OCI-LY1 (cell line): ENCODE measurements at regions not wholly inside any gene's neighbourhood (a gene's known extent, or its start where the extent isn't known, plus 50 kb on each side); places are given as distances from the start of the nearest gene placed in this dataset.

ENCODE experiments used
- EZH2 ChIP-seq: fragments of 200-600 bp; sonication (generic), shearing (Covaris generic); IDR thresholded peaks from 2 replicates; pipeline ENCODE4 v1.8.0; 2017; ENCODE audit warnings: borderline replicate concordance, mixed run types, mild to moderate bottlenecking, antibody characterized with exemption, low read length, moderate library complexity, mixed read lengths
- TF ChIP-seq, protein P1 (sequence below): fragments of 200-600 bp; sonication (generic), shearing (Covaris generic); IDR thresholded peaks from 2 replicates; pipeline ENCODE4 v1.5.1; 2017; ENCODE audit warnings: mild to moderate bottlenecking, antibody characterized with exemption, low read length, moderate library complexity, mixed read lengths

DNA sequence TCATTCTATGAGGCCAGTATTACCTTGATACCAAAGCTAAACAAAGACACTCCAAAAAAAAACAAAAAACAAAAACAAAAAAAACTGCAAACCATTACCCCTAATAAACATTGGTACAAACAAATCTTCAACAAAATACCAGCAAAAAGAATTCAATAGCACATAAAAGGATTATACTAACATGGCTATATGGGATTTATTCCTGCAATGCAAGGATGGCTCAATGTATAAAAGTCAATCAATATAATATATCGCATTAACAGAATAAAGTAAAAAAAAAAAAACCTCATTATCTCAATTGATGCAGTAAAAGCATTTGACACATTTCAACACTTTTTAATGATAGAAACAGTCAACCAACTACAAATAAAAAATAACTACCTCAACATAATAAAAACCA is 233.3 kb upstream of the NFE2L3 start:
- TF ChIP-seq, protein P1, sequence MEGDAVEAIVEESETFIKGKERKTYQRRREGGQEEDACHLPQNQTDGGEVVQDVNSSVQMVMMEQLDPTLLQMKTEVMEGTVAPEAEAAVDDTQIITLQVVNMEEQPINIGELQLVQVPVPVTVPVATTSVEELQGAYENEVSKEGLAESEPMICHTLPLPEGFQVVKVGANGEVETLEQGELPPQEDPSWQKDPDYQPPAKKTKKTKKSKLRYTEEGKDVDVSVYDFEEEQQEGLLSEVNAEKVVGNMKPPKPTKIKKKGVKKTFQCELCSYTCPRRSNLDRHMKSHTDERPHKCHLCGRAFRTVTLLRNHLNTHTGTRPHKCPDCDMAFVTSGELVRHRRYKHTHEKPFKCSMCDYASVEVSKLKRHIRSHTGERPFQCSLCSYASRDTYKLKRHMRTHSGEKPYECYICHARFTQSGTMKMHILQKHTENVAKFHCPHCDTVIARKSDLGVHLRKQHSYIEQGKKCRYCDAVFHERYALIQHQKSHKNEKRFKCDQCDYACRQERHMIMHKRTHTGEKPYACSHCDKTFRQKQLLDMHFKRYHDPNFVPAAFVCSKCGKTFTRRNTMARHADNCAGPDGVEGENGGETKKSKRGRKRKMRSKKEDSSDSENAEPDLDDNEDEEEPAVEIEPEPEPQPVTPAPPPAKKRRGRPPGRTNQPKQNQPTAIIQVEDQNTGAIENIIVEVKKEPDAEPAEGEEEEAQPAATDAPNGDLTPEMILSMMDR = no peak
- no peak for TF ChIP-seq EZH2
